ENCODE measurements at regions not wholly inside any gene's neighbourhood (a gene's known extent, or its start where the extent isn't known, plus 50 kb on each side); places are given as distances from the start of the nearest gene placed in this dataset.
A peak's percentile ranks its signal among the peaks of the same experiment; 100 is the strongest.

DNA sequence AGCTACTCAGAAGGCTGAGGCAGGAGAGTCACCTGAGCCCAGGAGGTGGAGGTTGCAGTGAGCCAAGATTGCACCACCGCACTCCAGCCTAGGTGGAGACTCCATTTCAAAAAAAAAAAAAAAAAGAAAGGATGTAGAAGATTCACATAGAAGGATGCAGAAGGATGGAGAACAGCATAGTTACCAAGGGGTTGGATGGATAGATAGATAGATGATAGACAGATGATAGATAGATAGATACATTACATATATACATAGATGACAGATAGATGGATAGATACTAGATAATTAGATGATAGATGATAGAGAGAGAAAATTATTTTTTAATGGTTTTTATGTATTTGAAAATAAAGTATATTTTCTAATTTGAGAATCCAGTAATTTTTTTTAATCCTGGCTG lies 160.7 kb upstream of the ARID1B start:
- intact Hi-C loops (cut with DNase I, micrococcal nuclease) = no loop called here
- Histone ChIP-seq H3K9me3 (peaks cover 18% of the 10 kb centered on the region), H3K4me1 (ENCODE audit: low read depth) (no peaks in the 10 kb centered on the region), H3K4me3 (no peak overlapping the region), H3K36me3 (ENCODE audit: low read depth) (no peaks in the 10 kb centered on the region)
- DNase-seq (no peak), ATAC-seq (no peak)
- TF ChIP-seq, protein P1, sequence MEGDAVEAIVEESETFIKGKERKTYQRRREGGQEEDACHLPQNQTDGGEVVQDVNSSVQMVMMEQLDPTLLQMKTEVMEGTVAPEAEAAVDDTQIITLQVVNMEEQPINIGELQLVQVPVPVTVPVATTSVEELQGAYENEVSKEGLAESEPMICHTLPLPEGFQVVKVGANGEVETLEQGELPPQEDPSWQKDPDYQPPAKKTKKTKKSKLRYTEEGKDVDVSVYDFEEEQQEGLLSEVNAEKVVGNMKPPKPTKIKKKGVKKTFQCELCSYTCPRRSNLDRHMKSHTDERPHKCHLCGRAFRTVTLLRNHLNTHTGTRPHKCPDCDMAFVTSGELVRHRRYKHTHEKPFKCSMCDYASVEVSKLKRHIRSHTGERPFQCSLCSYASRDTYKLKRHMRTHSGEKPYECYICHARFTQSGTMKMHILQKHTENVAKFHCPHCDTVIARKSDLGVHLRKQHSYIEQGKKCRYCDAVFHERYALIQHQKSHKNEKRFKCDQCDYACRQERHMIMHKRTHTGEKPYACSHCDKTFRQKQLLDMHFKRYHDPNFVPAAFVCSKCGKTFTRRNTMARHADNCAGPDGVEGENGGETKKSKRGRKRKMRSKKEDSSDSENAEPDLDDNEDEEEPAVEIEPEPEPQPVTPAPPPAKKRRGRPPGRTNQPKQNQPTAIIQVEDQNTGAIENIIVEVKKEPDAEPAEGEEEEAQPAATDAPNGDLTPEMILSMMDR (IDR thresholded peaks at IDR 0.05) = no peak

DNA sequence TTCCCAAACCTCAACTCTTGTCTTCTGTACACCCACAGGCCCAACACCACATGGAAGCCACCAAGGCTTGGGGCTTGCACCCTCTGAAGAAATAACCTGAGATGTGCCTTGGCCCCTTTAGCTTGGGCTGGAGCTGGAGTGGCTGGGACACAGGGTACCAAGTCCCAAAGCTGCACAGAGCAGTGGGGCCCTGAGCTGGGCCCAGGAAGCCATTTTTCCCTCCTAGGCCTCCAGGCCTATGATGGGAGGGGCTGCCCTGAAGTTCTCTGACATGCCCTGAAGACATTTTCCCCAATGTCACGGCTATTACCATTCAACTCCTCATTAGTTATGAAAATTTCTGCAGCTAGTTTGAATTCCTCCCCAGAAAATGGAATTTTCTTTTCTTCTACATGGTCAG lies 163.2 kb upstream of the ARID1B start:
- intact Hi-C loops (cut with DNase I, micrococcal nuclease) = no loop called here
- no peak overlapping the region for H3K4me3 ChIP-seq
- H3K9me3 ChIP-seq = peaks cover 22% of the 10 kb centered on the region
- ATAC-seq (no peak), DNase-seq (no peak)
- no peaks in the 10 kb centered on the region for H3K36me3 ChIP-seq (ENCODE audit: low read depth)
- no peaks in the 10 kb centered on the region for H3K4me1 ChIP-seq (ENCODE audit: low read depth)
- TF ChIP-seq, protein P1 (IDR thresholded peaks at IDR 0.05) = no peak

DNA sequence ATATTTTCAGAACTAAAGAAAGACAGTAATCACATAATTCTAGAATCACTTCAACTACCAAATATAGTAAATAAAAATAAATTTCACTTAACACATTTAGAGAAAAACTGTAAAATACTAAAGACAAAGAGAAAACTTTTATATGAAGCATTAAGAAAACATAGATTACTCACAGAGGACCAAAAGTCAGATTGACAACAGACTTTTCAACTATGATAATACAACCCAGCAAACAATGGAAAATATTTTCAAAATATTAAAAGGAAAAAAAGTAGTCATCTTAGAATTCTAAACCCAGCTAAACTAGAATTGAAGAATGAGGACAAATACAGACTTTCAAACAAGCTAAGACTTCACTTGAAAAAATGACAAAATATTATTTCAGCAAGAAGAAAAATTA lies 164.8 kb upstream of the ARID1B start:
- H3K9me3 ChIP-seq = peaks cover 22% of the 10 kb centered on the region
- intact Hi-C loops (cut with DNase I, micrococcal nuclease) = no loop called here
- H3K4me1 ChIP-seq (ENCODE audit: low read depth) = no peaks in the 10 kb centered on the region
- no peaks in the 10 kb centered on the region for H3K36me3 ChIP-seq (ENCODE audit: low read depth)
- DNase-seq (no peak), ATAC-seq (no peak)
- TF ChIP-seq, protein P1 (IDR thresholded peaks at IDR 0.05) = no peak
- no peak overlapping the region for H3K4me3 ChIP-seq

DNA sequence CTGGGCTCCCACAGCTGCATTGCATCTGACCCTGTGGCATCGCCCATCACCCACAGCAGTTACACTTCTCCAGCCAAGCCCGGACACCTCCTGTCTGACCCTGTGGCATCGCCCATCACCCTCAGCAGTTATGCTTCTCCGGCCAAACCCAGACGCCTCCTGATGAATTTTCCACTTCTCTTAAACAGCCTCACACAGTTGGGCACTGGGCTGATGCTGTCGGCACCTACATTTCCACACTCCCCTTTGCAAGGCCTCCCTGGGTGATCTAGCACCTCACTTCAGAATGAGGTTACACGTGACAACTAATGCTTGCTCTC lies 175.2 kb upstream of the ARID1B start:
- Histone ChIP-seq H3K36me3 (ENCODE audit: low read depth) (no peaks in the 10 kb centered on the region), H3K4me1 (ENCODE audit: low read depth) (no peaks in the 10 kb centered on the region), H3K4me3 (no peak overlapping the region), H3K9me3 (peaks cover 3% of the 10 kb centered on the region)
- DNase-seq = no peak
- ATAC-seq = no peak
- TF ChIP-seq, protein P1 (IDR thresholded peaks at IDR 0.05) = no peak
- intact Hi-C loops (cut with DNase I, micrococcal nuclease) = no loop called here

DNA sequence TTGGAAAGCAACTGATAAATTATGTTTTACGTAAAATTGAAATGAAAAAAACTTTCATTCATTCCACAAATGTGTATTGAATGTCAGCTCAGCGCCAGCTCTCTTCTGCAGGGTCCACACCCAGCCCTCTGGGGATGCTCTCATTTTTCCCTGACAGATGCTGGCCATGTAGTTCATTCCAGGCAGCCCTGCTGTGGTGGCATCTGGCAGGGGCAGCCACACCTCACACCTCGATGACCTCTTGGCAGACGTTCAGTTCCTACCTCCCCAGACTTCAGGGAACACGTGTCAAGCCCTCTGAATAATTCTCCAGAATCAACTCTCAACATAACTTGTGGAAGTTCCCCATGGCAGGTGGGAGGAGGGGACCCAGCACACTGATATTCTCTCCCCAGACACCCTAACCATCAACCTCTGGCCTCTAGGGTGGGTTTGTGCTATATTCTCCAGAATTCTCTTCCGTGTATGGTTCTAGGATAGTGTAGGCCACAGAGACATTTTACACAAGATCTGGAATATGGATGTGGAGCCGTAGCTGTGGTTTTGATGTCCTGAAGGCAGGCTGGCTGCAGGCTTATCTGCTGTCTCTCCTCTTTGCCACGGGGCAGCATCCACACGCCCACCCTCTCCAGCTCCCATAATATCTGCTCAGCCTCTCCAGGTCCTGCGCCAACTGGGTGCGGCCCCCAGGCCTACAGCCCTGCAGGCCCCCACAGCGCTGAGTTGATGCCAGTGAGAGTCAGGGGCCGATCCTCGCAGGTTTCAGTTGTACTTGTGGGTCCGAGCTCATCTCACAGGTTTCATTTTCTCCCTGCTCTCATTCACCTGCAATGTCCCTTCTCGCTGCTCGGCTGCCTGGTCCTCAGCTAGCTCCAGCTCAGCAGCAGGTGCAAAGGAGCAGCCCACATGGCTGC lies 175.8 kb upstream of the ARID1B start:
- no peaks in the 10 kb centered on the region for H3K4me1 ChIP-seq (ENCODE audit: low read depth)
- no peak for DNase-seq
- ATAC-seq = peak; percentile 25
- TF ChIP-seq, protein P1 (IDR thresholded peaks at IDR 0.05) = no peak
- intact Hi-C loops (cut with DNase I, micrococcal nuclease) = no loop called here
- no peak overlapping the region for H3K4me3 ChIP-seq
- no peaks in the 10 kb centered on the region for H3K36me3 ChIP-seq (ENCODE audit: low read depth)
- H3K9me3 ChIP-seq = peaks cover 3% of the 10 kb centered on the region

Measured in mucosa of descending colon (tissue), 3 donors.